LNCaP clone FGC (cell line): ENCODE measurements at regions not wholly inside any gene's neighbourhood (a gene's known extent, or its start where the extent isn't known, plus 50 kb on each side); places are given as distances from the start of the nearest gene placed in this dataset.

Source experiments
- DNase-seq: peaks from one replicate; pipeline ENCODE4 v3.0.0-alpha.2; 2011; ENCODE audit warnings: low read depth
- H3K4me3 ChIP-seq: 2 replicates; pipeline ENCODE4 v1.5.1; 2011; ENCODE audit warnings: mild to moderate bottlenecking, low read depth, low read length, control low read depth
- TF ChIP-seq, protein P1 (sequence below): IDR thresholded peaks from 2 replicates; pipeline ENCODE4 v1.5.1; 2012; ENCODE audit warnings: mild to moderate bottlenecking; ENCODE audit not compliant: control insufficient read depth, insufficient read depth; ENCODE audit errors: extremely low read depth

DNA sequence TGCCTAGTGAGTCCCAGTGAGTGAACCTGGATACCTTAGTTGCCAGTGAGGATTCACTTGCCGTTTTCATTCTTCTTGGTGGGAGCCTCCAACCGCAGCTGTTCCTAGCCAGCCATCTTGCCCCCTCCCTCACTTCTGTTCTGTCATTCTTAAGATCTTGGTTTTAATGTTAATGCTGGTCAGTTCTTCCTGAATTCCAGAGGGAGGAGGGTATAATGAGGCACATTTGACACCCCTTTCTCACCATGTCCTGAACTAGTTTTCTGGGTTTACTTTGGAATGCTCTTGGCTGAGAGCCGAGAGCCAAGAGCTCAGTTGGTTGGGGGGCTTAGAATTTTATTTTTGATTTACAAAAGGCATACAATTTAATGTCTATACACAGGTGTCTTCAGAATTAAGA lies 78.5 kb upstream of the ADCY1 start:
- H3K4me3 ChIP-seq, result no peak overlapping the region
- TF ChIP-seq, protein P1, sequence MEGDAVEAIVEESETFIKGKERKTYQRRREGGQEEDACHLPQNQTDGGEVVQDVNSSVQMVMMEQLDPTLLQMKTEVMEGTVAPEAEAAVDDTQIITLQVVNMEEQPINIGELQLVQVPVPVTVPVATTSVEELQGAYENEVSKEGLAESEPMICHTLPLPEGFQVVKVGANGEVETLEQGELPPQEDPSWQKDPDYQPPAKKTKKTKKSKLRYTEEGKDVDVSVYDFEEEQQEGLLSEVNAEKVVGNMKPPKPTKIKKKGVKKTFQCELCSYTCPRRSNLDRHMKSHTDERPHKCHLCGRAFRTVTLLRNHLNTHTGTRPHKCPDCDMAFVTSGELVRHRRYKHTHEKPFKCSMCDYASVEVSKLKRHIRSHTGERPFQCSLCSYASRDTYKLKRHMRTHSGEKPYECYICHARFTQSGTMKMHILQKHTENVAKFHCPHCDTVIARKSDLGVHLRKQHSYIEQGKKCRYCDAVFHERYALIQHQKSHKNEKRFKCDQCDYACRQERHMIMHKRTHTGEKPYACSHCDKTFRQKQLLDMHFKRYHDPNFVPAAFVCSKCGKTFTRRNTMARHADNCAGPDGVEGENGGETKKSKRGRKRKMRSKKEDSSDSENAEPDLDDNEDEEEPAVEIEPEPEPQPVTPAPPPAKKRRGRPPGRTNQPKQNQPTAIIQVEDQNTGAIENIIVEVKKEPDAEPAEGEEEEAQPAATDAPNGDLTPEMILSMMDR, result no peak
- no peak for DNase-seq

DNA sequence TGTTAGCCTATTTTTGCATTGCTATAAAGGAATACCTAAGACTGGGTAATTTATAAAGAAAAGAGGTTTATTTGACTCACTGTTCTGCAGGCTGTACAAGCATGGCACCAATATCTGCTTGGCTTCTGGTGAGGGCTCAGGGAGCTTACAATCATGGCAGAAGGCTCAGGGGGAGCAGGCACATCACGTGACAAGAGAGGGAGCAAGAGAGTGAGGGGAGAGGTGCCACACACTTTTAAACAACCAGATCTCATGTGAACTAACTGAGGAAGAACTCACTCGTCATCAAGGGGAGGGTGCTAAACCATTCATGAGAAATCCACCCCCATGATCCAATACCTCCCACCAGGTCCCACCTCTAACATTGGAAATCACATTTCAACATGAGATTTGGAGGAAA lies 73.9 kb upstream of the ADCY1 start:
- no peak for DNase-seq
- H3K4me3 ChIP-seq, result no peak overlapping the region
- TF ChIP-seq, protein P1, result no peak

DNA sequence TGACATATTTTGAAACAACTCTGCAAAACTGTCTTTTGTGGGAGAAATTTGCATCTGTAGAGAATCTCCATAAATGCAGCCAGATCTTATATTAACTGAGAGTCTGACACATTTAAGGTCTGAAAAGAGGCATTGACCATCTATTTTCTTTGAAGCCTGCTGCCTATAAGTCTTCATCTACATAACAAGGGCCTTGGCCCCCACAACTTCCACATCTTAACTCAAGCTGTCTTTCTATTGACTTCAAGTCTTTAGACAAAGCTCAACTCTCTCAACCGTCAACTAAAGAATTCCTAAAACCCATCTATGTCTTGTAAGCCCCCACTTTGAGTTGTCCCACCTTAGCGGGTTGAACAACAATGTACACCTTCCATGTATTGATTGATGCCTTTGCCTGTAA lies 72.4 kb upstream of the ADCY1 start:
- TF ChIP-seq, protein P1, result no peak
- no peak for DNase-seq
- no peak overlapping the region for H3K4me3 ChIP-seq

DNA sequence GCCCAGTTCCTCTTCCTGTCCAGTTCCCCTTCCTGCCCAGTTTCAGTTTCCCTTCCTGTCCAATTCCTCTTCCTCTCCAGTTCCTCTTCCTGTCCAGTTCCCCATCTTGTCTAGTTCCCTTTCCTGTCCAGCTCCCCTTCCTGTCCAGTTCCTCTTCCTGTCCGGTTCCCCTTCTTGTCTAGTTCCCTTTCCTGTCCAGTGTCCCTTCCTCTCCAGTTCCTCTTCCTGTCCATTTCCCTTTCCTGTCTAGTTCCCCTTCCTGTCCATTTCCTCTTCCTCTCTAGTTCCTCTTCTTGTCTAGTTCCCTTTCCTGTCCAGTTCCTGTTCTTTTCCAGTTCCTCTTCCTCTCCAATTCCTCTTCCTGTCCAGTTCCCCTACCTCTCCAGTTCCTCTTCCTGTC lies 68.1 kb upstream of the ADCY1 start:
- TF ChIP-seq, protein P1, result no peak
- no peak for DNase-seq
- no peak overlapping the region for H3K4me3 ChIP-seq

DNA sequence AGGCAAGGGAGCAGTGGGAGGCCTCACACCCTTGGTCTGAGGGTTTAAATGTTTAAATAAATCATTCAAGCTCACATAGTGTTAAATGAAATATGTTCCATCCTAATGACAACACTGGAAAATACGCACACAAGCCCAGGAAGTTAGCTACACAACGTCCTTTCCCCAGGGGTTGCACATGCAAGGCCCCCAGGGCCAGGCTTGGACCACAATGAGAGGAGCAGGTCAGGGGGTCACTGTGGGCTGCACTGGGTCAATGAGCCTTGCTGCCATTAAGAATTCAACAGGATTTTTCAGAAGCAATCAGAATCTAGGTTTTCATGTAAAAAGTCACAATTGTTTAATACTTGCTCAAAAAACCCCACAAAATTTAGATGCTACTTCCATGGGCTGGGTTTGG lies 64.9 kb upstream of the ADCY1 start:
- DNase-seq, result no peak
- TF ChIP-seq, protein P1, result no peak
- no peak overlapping the region for H3K4me3 ChIP-seq

DNA sequence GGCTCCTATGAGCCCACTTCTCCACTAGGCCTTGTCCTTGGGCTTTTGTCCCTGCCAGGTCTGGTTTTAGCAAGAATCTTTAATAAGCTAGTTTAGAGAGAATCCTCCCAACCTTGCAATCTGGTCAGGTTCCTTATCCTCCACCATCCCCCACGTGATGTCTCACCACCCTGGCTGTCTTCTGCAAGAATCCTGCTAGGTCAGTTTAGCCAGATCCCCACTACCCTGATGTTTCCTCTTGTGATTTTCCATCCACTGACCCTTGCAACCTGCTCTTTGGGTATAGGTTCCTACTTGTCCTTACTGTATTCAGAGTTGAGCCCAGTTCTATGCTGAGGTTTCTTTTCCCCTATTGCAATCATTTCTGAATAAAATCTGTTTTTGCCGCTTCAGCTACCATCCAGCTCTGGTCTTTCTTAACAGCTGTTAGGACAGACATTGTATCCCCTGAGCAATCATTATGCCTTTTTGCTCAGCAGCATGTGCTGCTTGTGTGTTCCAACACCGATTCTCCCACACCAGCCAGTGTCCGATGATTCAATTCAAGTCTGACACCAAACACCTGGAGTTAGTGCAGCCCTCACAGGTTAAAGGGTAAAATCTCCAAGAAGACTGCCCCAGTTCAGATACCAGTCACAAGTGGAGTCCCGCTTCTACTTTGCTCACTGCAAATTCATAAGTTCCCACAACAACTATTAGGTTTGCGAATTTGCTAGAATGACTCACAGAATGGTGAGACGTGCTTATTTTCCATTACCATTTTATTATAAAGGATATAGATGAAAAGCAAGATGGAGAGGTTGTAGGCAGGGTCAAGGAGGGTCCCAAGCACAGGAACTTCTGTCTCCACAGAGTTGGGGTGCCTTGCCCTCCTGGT lies 62.2 kb upstream of the ADCY1 start:
- H3K4me3 ChIP-seq, result no peak overlapping the region
- DNase-seq, result no peak
- TF ChIP-seq, protein P1, result no peak

DNA sequence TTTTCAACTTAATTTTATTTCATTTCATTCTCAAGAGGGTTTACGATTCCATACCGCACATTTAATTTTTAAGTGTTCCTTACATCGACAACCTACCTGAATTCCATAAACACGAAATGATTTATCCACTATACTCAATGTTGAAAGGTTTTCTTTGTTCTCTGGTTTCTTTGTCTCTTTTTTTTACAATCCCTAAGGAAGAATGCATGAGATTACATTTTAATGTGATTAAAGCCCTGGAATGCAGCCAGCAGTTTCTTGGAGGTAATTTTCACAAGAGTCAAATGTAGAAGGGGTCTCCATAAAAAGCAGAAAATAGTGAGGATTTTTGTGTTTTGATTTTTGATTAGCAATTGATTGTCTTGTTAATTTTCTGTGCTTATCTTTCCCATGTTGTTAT lies 59.2 kb upstream of the ADCY1 start:
- TF ChIP-seq, protein P1, result no peak
- DNase-seq, result no peak
- H3K4me3 ChIP-seq, result no peak overlapping the region
